Lower leg skin (tissue), 3 donors: ENCODE measurements at regions not wholly inside any gene's neighbourhood (a gene's known extent, or its start where the extent isn't known, plus 50 kb on each side); places are given as distances from the start of the nearest gene placed in this dataset.

Source experiments
- CTCF ChIP-seq, 3 donors: fragments of 450-650 bp; IDR thresholded peaks; one replicate each; pipeline ENCODE4 v1.5.1; 2016; ENCODE audit warnings: antibody characterized with exemption in 3 of 3, mild to moderate bottlenecking in 3 of 3, moderate library complexity in 2 of 3
- POLR2A ChIP-seq, 2 donors: fragments of 450-650 bp; IDR thresholded peaks; one replicate each; pipeline ENCODE4 v1.6.1; 2016 to 2017; ENCODE audit warnings: antibody characterized with exemption in 2 of 2, mild to moderate bottlenecking in 1 of 2, moderate library complexity in 1 of 2

GRCh38 chr15:69653306-69653705, 200.7 kb downstream of the RPLP1 start:
- TF ChIP-seq CTCF (IDR thresholded peaks at IDR 0.05) (no peak), POLR2A (IDR thresholded peaks at IDR 0.05) (no peak)
